ENCODE measurements at regions not wholly inside any gene's neighbourhood (a gene's known extent, or its start where the extent isn't known, plus 50 kb on each side); places are given as distances from the start of the nearest gene placed in this dataset.

DNA sequence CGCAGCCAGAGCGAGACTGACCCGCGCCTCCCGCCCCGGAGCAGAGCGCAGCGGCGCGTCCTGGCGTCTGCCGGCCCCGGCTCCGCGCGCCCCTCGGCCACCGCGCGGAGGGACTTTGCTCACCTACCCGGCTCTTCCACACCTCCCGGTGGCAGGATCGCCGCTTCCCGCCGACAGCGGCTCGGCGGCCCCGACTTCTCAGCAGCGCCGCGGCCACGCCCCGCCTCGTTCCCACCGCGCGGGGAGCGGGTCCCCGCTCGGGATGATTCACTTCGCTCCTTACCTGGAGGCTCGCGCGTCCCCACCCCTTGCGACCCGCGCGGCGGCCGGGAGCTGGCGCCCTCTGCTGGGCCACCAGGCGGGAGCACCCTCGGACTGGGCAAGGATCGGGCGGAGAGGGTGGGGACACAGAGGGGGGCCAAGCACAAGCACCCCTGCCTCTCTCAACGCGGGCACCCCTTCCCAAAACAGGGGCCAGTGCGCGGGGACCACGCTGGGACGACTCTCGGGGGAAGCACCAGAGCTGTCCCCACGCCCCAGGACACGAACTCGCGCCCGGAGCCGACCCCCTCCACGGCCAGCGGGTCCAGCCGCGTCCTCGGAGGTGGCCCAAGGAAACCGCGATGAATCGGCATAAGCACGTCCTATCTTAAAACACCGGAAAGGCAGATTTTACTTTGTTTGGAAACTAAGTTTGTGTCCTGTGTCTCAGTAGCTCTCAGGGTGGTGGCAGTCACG, 101.0 kb upstream of the SVIL start:
- TF ChIP-seq, protein P1, sequence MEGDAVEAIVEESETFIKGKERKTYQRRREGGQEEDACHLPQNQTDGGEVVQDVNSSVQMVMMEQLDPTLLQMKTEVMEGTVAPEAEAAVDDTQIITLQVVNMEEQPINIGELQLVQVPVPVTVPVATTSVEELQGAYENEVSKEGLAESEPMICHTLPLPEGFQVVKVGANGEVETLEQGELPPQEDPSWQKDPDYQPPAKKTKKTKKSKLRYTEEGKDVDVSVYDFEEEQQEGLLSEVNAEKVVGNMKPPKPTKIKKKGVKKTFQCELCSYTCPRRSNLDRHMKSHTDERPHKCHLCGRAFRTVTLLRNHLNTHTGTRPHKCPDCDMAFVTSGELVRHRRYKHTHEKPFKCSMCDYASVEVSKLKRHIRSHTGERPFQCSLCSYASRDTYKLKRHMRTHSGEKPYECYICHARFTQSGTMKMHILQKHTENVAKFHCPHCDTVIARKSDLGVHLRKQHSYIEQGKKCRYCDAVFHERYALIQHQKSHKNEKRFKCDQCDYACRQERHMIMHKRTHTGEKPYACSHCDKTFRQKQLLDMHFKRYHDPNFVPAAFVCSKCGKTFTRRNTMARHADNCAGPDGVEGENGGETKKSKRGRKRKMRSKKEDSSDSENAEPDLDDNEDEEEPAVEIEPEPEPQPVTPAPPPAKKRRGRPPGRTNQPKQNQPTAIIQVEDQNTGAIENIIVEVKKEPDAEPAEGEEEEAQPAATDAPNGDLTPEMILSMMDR (IDR thresholded peaks at IDR 0.05): peak; percentile 90 to 97 (median 96)
- no peak for TF ChIP-seq POLR2A (IDR thresholded peaks at IDR 0.05)
